ENCODE measurements at regions not wholly inside any gene's neighbourhood (a gene's known extent, or its start where the extent isn't known, plus 50 kb on each side); places are given as distances from the start of the nearest gene placed in this dataset.

DNA sequence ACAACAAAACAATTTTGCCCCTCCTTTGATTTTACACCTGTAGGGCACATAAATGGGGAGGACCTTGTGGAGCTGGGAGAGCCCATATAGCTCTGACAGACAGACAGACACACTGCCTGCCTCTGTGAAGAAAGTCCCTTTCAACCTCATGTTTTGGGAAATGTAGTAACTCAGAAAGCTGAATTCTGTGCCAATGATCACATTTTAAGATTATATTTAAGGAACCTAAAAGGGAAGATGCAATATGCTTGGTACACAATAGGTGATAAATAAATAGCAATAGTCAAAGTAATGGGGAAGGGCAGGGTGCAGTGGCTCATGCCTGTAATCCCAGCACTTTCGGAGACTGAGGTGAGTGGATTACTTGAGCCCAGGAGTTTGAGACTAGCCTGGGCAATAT, 446.4 kb upstream of the ID2 start:
- TF ChIP-seq CTCF (IDR thresholded peaks at IDR 0.05) = no peak
- TF ChIP-seq POLR2A (IDR thresholded peaks at IDR 0.05) = no peak
- TF ChIP-seq POLR2AphosphoS5 (IDR thresholded peaks at IDR 0.05) = no peak
